NCI-H2081 (cell line): ENCODE measurements at regions not wholly inside any gene's neighbourhood (a gene's known extent, or its start where the extent isn't known, plus 50 kb on each side); places are given as distances from the start of the nearest gene placed in this dataset.
"Not testable (repeated sequence)": the region's sequence is repeated elsewhere in the genome, so short reads cannot be mapped to it uniquely, and the experiment has no call there.

Experiments used
- DNase-seq, 2 experiments: peaks; one replicate each; lab custom pipeline; 2025; lab: John Stamatoyannopoulos, UW

GRCh38 chr4:3961091-3961672 is 195.0 kb downstream of the ADRA2C start:
- DNase-seq = peak in 1 of 2 experiments; percentile 46

GRCh38 chr4:3964572-3965278 is 198.5 kb downstream of the ADRA2C start:
- DNase-seq = not testable (repeated sequence)

- DNase-seq = not testable (repeated sequence)
These were observed 201.0 kb downstream of the ADRA2C start for GRCh38 chr4:3967204-3967603.

- not testable (repeated sequence) for DNase-seq
These were observed 206.4 kb downstream of the ADRA2C start for GRCh38 chr4:3972626-3973025.

- DNase-seq = not testable (repeated sequence)
These were observed 207.5 kb downstream of the ADRA2C start for GRCh38 chr4:3973581-3974200.

- DNase-seq = peak; percentile 79 to 90
These were observed 217.4 kb downstream of the ADRA2C start for GRCh38 chr4:3983518-3984125.

GRCh38 chr4:3984796-3985195 is 218.6 kb downstream of the ADRA2C start:
- DNase-seq = not testable (repeated sequence)

- not testable (repeated sequence) for DNase-seq
These were observed 220.2 kb downstream of the ADRA2C start for GRCh38 chr4:3986412-3986811.

- DNase-seq = not testable (repeated sequence)
These were observed 229.3 kb downstream of the OTOP1 start for GRCh38 chr4:3997386-3997785.

GRCh38 chr4:4004036-4004435 is 222.7 kb downstream of the OTOP1 start:
- DNase-seq = not testable (repeated sequence)

GRCh38 chr4:4004702-4005101 is 222.0 kb downstream of the OTOP1 start:
- DNase-seq = not testable (repeated sequence)

GRCh38 chr4:4006356-4006755 is 220.4 kb downstream of the OTOP1 start:
- DNase-seq = not testable (repeated sequence)

GRCh38 chr4:4019071-4019470 is 207.7 kb downstream of the OTOP1 start:
- not testable (repeated sequence) for DNase-seq

GRCh38 chr4:4021161-4021560 is 205.6 kb downstream of the OTOP1 start:
- DNase-seq = not testable (repeated sequence)

- DNase-seq = not testable (repeated sequence)
These were observed 200.0 kb downstream of the OTOP1 start for GRCh38 chr4:4026708-4027107.

- DNase-seq = not testable (repeated sequence)
These were observed 198.0 kb downstream of the OTOP1 start for GRCh38 chr4:4028752-4029151.

GRCh38 chr4:4030509-4030908 is 196.2 kb downstream of the OTOP1 start:
- DNase-seq = not testable (repeated sequence)

GRCh38 chr4:4031446-4032135 is 195.1 kb downstream of the OTOP1 start:
- DNase-seq = not testable (repeated sequence)

GRCh38 chr4:4032364-4032763 is 194.4 kb downstream of the OTOP1 start:
- DNase-seq = not testable (repeated sequence)

GRCh38 chr4:4032801-4033605 is 193.7 kb downstream of the OTOP1 start:
- not testable (repeated sequence) for DNase-seq
